Large intestine (tissue), 3 donors: ENCODE measurements at regions not wholly inside any gene's neighbourhood (a gene's known extent, or its start where the extent isn't known, plus 50 kb on each side); places are given as distances from the start of the nearest gene placed in this dataset.
"Not testable (repeated sequence)": the region's sequence is repeated elsewhere in the genome, so short reads cannot be mapped to it uniquely, and the experiment has no call there.

Experiments
- DNase-seq, 2 donors: peaks; one replicate each; pipeline versions ENCODE4 v3.0.0 to v3.0.0-alpha.2; 2013
- H3K27ac ChIP-seq: one replicate; pipeline ENCODE4 v1.5.1; 2013; ENCODE audit warnings: low read length
- H3K27me3 ChIP-seq: 2 replicates; pipeline ENCODE4 v1.6.1; 2013; ENCODE audit warnings: low read length; ENCODE audit not compliant: control insufficient read depth, insufficient read depth
- H3K36me3 ChIP-seq: 2 replicates; pipeline ENCODE4 v1.6.1; 2013; ENCODE audit warnings: low read length; ENCODE audit not compliant: control insufficient read depth, insufficient read depth
- H3K4me1 ChIP-seq: one replicate; pipeline ENCODE4 v1.6.1; 2013; ENCODE audit warnings: low read length; ENCODE audit not compliant: control insufficient read depth, insufficient read depth
- H3K4me3 ChIP-seq: one replicate; pipeline ENCODE4 v1.5.1; 2013; ENCODE audit warnings: low read length
- H3K9me3 ChIP-seq: one replicate; pipeline ENCODE4 v1.6.1; 2013; ENCODE audit warnings: mild to moderate bottlenecking, low read depth, low read length, moderate library complexity; ENCODE audit not compliant: control insufficient read depth
- WGBS: methylation state at CpG from one replicate; pipeline ENCODE4 v1.1.5; 2013; ENCODE audit warnings: low lambda C conversion rate; ENCODE audit not compliant: insufficient coverage; 5-methylcytosine and 5-hydroxymethylcytosine counted together

GRCh38 chr14:37841039-37841438, 245.6 kb downstream of the TTC6 start:
- not testable (repeated sequence) for H3K27ac ChIP-seq, H3K9me3 ChIP-seq, H3K36me3 ChIP-seq, DNase-seq, H3K27me3 ChIP-seq, H3K4me3 ChIP-seq, H3K4me1 ChIP-seq
- no CpG with 5 or more reads among the region's 4 CpGs for WGBS

- WGBS = 71% methylated on average over 1 of the region's 3 CpGs
- Histone ChIP-seq H3K27me3 (no peaks in the 10 kb centered on the region), H3K4me1 (no peaks in the 10 kb centered on the region), H3K27ac (no peak overlapping the region), H3K36me3 (no peaks in the 10 kb centered on the region), H3K4me3 (no peak overlapping the region), H3K9me3 (no peaks in the 10 kb centered on the region)
- no peak for DNase-seq
These were observed 246.7 kb downstream of the TTC6 start for GRCh38 chr14:37842106-37842505.

- no peaks in the 10 kb centered on the region for H3K9me3 ChIP-seq
- no peak for DNase-seq
- H3K4me1 ChIP-seq = no peaks in the 10 kb centered on the region
- H3K36me3 ChIP-seq = no peaks in the 10 kb centered on the region
- H3K4me3 ChIP-seq = no peak overlapping the region
- H3K27ac ChIP-seq = no peak overlapping the region
- H3K27me3 ChIP-seq = no peaks in the 10 kb centered on the region
- no CpG with 5 or more reads among the region's 8 CpGs for whole genome bisulfite sequencing
These were observed 248.7 kb downstream of the TTC6 start for GRCh38 chr14:37843954-37844607.

GRCh38 chr14:37844614-37845013, 249.2 kb downstream of the TTC6 start:
- H3K27ac ChIP-seq = no peak overlapping the region
- no peaks in the 10 kb centered on the region for H3K4me1 ChIP-seq
- no peak overlapping the region for H3K4me3 ChIP-seq
- DNase-seq = no peak
- no peaks in the 10 kb centered on the region for H3K36me3 ChIP-seq
- no peaks in the 10 kb centered on the region for H3K9me3 ChIP-seq
- H3K27me3 ChIP-seq = no peaks in the 10 kb centered on the region
- WGBS = no CpG with 5 or more reads among the region's 2 CpGs

GRCh38 chr14:37848985-37849621, 253.7 kb downstream of the TTC6 start:
- H3K4me1 ChIP-seq = no peaks in the 10 kb centered on the region
- 50% methylated on average over 1 of the region's 2 CpGs for WGBS
- H3K27ac ChIP-seq = no peak overlapping the region
- DNase-seq = no peak
- no peaks in the 10 kb centered on the region for H3K36me3 ChIP-seq
- H3K9me3 ChIP-seq = no peaks in the 10 kb centered on the region
- no peaks in the 10 kb centered on the region for H3K27me3 ChIP-seq
- no peak overlapping the region for H3K4me3 ChIP-seq

- Histone ChIP-seq H3K4me1 (no peaks in the 10 kb centered on the region), H3K27ac (no peak overlapping the region), H3K4me3 (no peak overlapping the region), H3K36me3 (no peaks in the 10 kb centered on the region), H3K27me3 (no peaks in the 10 kb centered on the region), H3K9me3 (no peaks in the 10 kb centered on the region)
- WGBS = no CpG with 5 or more reads among the region's 1 CpG
- DNase-seq = no peak
These were observed 255.6 kb downstream of the TTC6 start for GRCh38 chr14:37851054-37851453.

GRCh38 chr14:37855871-37856270, 260.4 kb downstream of the TTC6 start:
- no peaks in the 10 kb centered on the region for H3K4me1 ChIP-seq

GRCh38 chr14:37857774-37858266, 262.4 kb downstream of the TTC6 start:
- Histone ChIP-seq H3K9me3 (no peaks in the 10 kb centered on the region), H3K27ac (no peak overlapping the region), H3K4me1 (no peaks in the 10 kb centered on the region), H3K27me3 (no peaks in the 10 kb centered on the region), H3K4me3 (no peak overlapping the region), H3K36me3 (no peaks in the 10 kb centered on the region)
- WGBS = 78% methylated on average over 2 of the region's 2 CpGs
- no peak for DNase-seq

More at GRCh38 chr14:37855871-37856270, 260.4 kb downstream of the TTC6 start:
- DNase-seq = no peak
- no peaks in the 10 kb centered on the region for H3K27me3 ChIP-seq
- H3K27ac ChIP-seq = no peak overlapping the region
- no peaks in the 10 kb centered on the region for H3K36me3 ChIP-seq
- no CpG with 5 or more reads among the region's 1 CpG for WGBS
- H3K4me3 ChIP-seq = no peak overlapping the region
- no peaks in the 10 kb centered on the region for H3K9me3 ChIP-seq

- no peaks in the 10 kb centered on the region for H3K4me1 ChIP-seq
- H3K27ac ChIP-seq = no peak overlapping the region
- WGBS = no CpG with 5 or more reads among the region's 1 CpG
- no peaks in the 10 kb centered on the region for H3K27me3 ChIP-seq
- H3K9me3 ChIP-seq = no peaks in the 10 kb centered on the region
- H3K36me3 ChIP-seq = no peaks in the 10 kb centered on the region
- peak in 1 of 2 donors; percentile 43 for DNase-seq
- no peak overlapping the region for H3K4me3 ChIP-seq
These were observed 263.3 kb downstream of the TTC6 start for GRCh38 chr14:37858733-37859132.

- WGBS = no CpG with 5 or more reads among the region's 3 CpGs
- Histone ChIP-seq H3K27ac (no peak overlapping the region), H3K9me3 (no peaks in the 10 kb centered on the region)
These were observed 263.7 kb downstream of the TTC6 start for GRCh38 chr14:37859177-37859576.

GRCh38 chr14:37862263-37862662, 266.8 kb downstream of the TTC6 start:
- DNase-seq = no peak
- Histone ChIP-seq H3K4me3 (no peak overlapping the region), H3K36me3 (no peaks in the 10 kb centered on the region), H3K27ac (no peak overlapping the region), H3K9me3 (no peaks in the 10 kb centered on the region), H3K27me3 (no peaks in the 10 kb centered on the region), H3K4me1 (no peaks in the 10 kb centered on the region)
- WGBS = no CpG with 5 or more reads among the region's 3 CpGs

More at GRCh38 chr14:37859177-37859576, 263.7 kb downstream of the TTC6 start:
- DNase-seq = no peak
- H3K27me3 ChIP-seq = no peaks in the 10 kb centered on the region
- H3K36me3 ChIP-seq = no peaks in the 10 kb centered on the region
- H3K4me3 ChIP-seq = no peak overlapping the region
- H3K4me1 ChIP-seq = no peaks in the 10 kb centered on the region
